ENCODE measurements at regions not wholly inside any gene's neighbourhood (a gene's known extent, or its start where the extent isn't known, plus 50 kb on each side); places are given as distances from the start of the nearest gene placed in this dataset.
"Not testable (repeated sequence)": the region's sequence is repeated elsewhere in the genome, so short reads cannot be mapped to it uniquely, and the experiment has no call there.

DNA sequence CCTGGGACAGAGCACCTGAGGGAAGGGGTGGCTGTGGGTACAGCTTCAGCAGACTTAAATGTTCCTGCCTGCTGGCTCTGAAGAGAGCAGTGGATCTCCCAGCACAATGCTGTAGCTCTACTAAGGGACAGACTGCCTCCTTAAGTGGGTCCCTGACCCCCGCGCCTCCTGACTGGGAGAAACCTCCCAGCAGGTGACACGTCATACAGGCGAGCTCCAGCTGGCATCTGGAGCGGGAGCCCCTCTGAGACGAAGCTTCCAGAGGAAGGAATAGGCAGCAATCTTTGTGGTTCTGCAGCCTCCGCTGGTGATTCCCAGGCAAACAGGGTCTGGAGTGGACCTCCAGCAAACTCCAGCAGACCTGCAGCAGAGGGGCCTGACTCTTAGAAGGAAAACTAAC is 944.9 kb downstream of the CDH8 start:
- TF ChIP-seq CTCF (conservative IDR thresholded peaks at IDR 0.05 in 1 of 2, IDR thresholded peaks at IDR 0.05 in 1 of 2; ENCODE audit: extremely low read depth in 1 of 2, insufficient read depth in 1 of 2, low read depth in 1 of 2, low read length in 2 of 2); EZH2 (IDR thresholded peaks at IDR 0.05; ENCODE audit: borderline replicate concordance, low read length): not testable (repeated sequence)
